GM13977 (cell line): ENCODE measurements at regions not wholly inside any gene's neighbourhood (a gene's known extent, or its start where the extent isn't known, plus 50 kb on each side); places are given as distances from the start of the nearest gene placed in this dataset.

Source experiments
- DNase-seq: peaks from one replicate; pipeline ENCODE4 v3.0.0; 2012; ENCODE audit warnings: low spot score
- CTCF ChIP-seq: IDR thresholded peaks from 2 replicates; pipeline ENCODE4 v1.5.1; 2012; ENCODE audit warnings: mild to moderate bottlenecking, control low read depth; ENCODE audit not compliant: insufficient read depth; ENCODE audit errors: extremely low read depth, missing control alignments
- in situ Hi-C: fragments of 300-500 bp; cut with MboI; formaldehyde crosslinking; loops from one replicate; pipeline ENCODE4 v1.12.0; 2022; ENCODE audit warnings: low sequenced_read_pairs, low pct_unique_long_range_greater_than_20kb, mixed read lengths, inconsistent platforms; ENCODE audit not compliant: unreplicated experiment

GRCh38 chr7:15094989-15095388 is 192.4 kb upstream of the DGKB start:
- in situ Hi-C loops, result no loop called here
- no peak for TF ChIP-seq CTCF
- no peak for DNase-seq

- no peak for DNase-seq
- TF ChIP-seq CTCF, result no peak
- in situ Hi-C loops, result no loop called here
These were observed 185.2 kb upstream of the DGKB start for GRCh38 chr7:15087771-15088170.

GRCh38 chr7:15086862-15087261 is 184.3 kb upstream of the DGKB start:
- in situ Hi-C loops, result no loop called here
- no peak for TF ChIP-seq CTCF
- no peak for DNase-seq

GRCh38 chr7:15086131-15086611 is 183.6 kb upstream of the DGKB start:
- DNase-seq, result no peak
- in situ Hi-C loops, result no loop called here
- no peak for TF ChIP-seq CTCF

- in situ Hi-C loops, result no loop called here
- DNase-seq, result no peak
- TF ChIP-seq CTCF, result no peak
These were observed 182.8 kb upstream of the DGKB start for GRCh38 chr7:15085366-15085765.

- no peak for TF ChIP-seq CTCF
- in situ Hi-C loops, result no loop called here
- DNase-seq, result no peak
These were observed 181.8 kb upstream of the DGKB start for GRCh38 chr7:15084368-15084767.

GRCh38 chr7:15081891-15082290 is 179.3 kb upstream of the DGKB start:
- DNase-seq, result no peak
- in situ Hi-C loops, result no loop called here
- TF ChIP-seq CTCF, result no peak
